ENCODE measurements at regions not wholly inside any gene's neighbourhood (a gene's known extent, or its start where the extent isn't known, plus 50 kb on each side); places are given as distances from the start of the nearest gene placed in this dataset.

- no peak overlapping the region for H3K4me2 ChIP-seq (ENCODE audit: low read length)
- H4K20me1 ChIP-seq (ENCODE audit: insufficient read depth, low read length), result no peaks in the 10 kb centered on the region
- TF ChIP-seq CTCF (IDR thresholded peaks at IDR 0.05; ENCODE audit: low read depth, low read length) (no peak), EZH2phosphoT487 (IDR thresholded peaks at IDR 0.05; ENCODE audit: low read depth) (no peak)
- H3K9me3 ChIP-seq (ENCODE audit: insufficient read depth, low read length), result no peaks in the 10 kb centered on the region
- H3K9ac ChIP-seq (ENCODE audit: low read length), result no peak overlapping the region
- no peaks in the 10 kb centered on the region for H3K27me3 ChIP-seq (ENCODE audit: low read depth, low read length)
- no peaks in the 10 kb centered on the region for H3K79me2 ChIP-seq (ENCODE audit: low read length)
- no peaks in the 10 kb centered on the region for H3K4me1 ChIP-seq (ENCODE audit: low read length)
- no peak overlapping the region for H3K27ac ChIP-seq (ENCODE audit: low read length)
- H3K4me3 ChIP-seq (ENCODE audit: low read length), result no peak overlapping the region
- H2AFZ ChIP-seq (ENCODE audit: low read depth, low read length), result no peak overlapping the region
- H3K36me3 ChIP-seq (replicated peaks; ENCODE audit: low read depth, low read length), result no peaks in the 10 kb centered on the region
These were observed 979.6 kb downstream of the RPA4 start for GRCh38 chrX:97863261-97863660.

GRCh38 chrX:97867266-97867665 is 983.6 kb downstream of the RPA4 start:
- H3K4me3 ChIP-seq (ENCODE audit: low read length), result no peak overlapping the region
- no peak for TF ChIP-seq CTCF (IDR thresholded peaks at IDR 0.05; ENCODE audit: low read depth, low read length)
- no peaks in the 10 kb centered on the region for H3K79me2 ChIP-seq (ENCODE audit: low read length)

DNA sequence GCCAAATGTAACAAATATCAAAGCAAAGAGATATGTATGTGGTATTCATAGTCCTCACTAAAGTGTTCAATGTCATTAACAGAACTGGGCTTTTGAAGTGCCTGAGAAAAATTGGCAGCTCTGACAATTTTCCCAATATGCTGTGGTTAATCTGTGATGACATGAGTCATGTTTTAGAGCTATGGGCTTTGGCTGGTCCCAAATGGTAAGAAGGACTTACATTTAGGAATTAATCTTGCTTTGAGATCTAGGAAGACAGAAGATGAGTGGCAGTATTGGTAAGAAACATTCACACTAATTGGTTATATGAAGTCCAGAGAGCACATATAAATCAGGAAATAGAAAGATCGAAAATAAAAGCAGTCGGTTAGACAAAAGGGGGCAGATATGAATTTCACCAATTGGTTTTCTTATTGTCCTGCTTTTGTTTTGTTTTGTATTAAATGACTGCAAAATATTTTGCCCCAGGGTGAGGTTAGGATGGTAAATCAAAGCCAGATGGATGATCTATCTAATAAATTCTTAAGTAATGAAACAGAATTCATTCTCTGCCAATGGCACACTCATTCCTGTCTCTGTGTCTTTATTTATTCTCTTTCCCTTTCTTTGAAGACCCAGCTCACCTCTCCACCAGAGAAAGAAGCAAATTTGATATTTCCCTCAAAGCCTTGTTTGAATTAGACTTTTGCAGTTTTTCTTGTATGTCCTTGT is 993.1 kb downstream of the RPA4 start:
- Histone ChIP-seq H3K36me3 (replicated peaks; ENCODE audit: low read depth, low read length) (no peaks in the 10 kb centered on the region), H3K4me3 (ENCODE audit: low read length) (no peak overlapping the region), H3K27me3 (ENCODE audit: low read depth, low read length) (no peaks in the 10 kb centered on the region), H2AFZ (ENCODE audit: low read depth, low read length) (no peak overlapping the region), H4K20me1 (ENCODE audit: insufficient read depth, low read length) (no peaks in the 10 kb centered on the region), H3K9me3 (ENCODE audit: insufficient read depth, low read length) (no peaks in the 10 kb centered on the region), H3K4me1 (ENCODE audit: low read length) (no peaks in the 10 kb centered on the region), H3K9ac (ENCODE audit: low read length) (no peak overlapping the region), H3K4me2 (ENCODE audit: low read length) (no peak overlapping the region), H3K79me2 (ENCODE audit: low read length) (no peaks in the 10 kb centered on the region), H3K27ac (ENCODE audit: low read length) (no peak overlapping the region)
- TF ChIP-seq CTCF (IDR thresholded peaks at IDR 0.05; ENCODE audit: low read depth, low read length), result no peak
- no peak for TF ChIP-seq EZH2phosphoT487 (IDR thresholded peaks at IDR 0.05; ENCODE audit: low read depth)

More at GRCh38 chrX:97867266-97867665, 983.6 kb downstream of the RPA4 start:
- no peak overlapping the region for H3K27ac ChIP-seq (ENCODE audit: low read length)
- no peaks in the 10 kb centered on the region for H3K9me3 ChIP-seq (ENCODE audit: insufficient read depth, low read length)
- H3K36me3 ChIP-seq (replicated peaks; ENCODE audit: low read depth, low read length), result no peaks in the 10 kb centered on the region
- H3K9ac ChIP-seq (ENCODE audit: low read length), result no peak overlapping the region
- no peak overlapping the region for H3K4me2 ChIP-seq (ENCODE audit: low read length)
- no peak overlapping the region for H2AFZ ChIP-seq (ENCODE audit: low read depth, low read length)
- H4K20me1 ChIP-seq (ENCODE audit: insufficient read depth, low read length), result no peaks in the 10 kb centered on the region
- no peaks in the 10 kb centered on the region for H3K27me3 ChIP-seq (ENCODE audit: low read depth, low read length)
- H3K4me1 ChIP-seq (ENCODE audit: low read length), result no peaks in the 10 kb centered on the region

DNA sequence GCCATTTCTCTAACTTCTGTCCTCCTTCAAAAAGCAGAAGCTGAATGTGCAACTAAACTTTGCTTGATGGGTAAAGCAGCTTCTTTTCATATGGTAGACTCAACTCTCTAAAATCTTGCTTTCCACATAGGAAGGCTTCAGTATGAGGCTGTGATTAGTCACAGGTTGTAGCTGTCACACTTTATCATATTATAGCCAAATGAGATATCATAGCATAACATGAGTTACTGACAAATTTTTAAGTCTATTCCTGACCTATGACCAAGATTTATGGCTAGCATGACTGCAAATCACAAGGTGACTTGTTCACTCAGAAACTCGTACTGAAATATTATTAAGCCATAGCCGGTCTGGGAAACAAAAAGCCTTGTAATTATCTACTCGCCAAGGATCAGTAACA is 998.6 kb downstream of the RPA4 start:
- H3K27ac ChIP-seq (ENCODE audit: low read length), result no peak overlapping the region
- H3K4me1 ChIP-seq (ENCODE audit: low read length), result no peaks in the 10 kb centered on the region
- no peaks in the 10 kb centered on the region for H3K36me3 ChIP-seq (replicated peaks; ENCODE audit: low read depth, low read length)
- H3K9me3 ChIP-seq (ENCODE audit: insufficient read depth, low read length), result no peaks in the 10 kb centered on the region
- no peak overlapping the region for H3K4me2 ChIP-seq (ENCODE audit: low read length)
- H3K9ac ChIP-seq (ENCODE audit: low read length), result no peak overlapping the region
- no peak overlapping the region for H3K4me3 ChIP-seq (ENCODE audit: low read length)
- TF ChIP-seq EZH2phosphoT487 (IDR thresholded peaks at IDR 0.05; ENCODE audit: low read depth) (no peak), CTCF (IDR thresholded peaks at IDR 0.05; ENCODE audit: low read depth, low read length) (no peak)
- no peaks in the 10 kb centered on the region for H4K20me1 ChIP-seq (ENCODE audit: insufficient read depth, low read length)
- no peaks in the 10 kb centered on the region for H3K27me3 ChIP-seq (ENCODE audit: low read depth, low read length)
- H2AFZ ChIP-seq (ENCODE audit: low read depth, low read length), result no peak overlapping the region
- no peaks in the 10 kb centered on the region for H3K79me2 ChIP-seq (ENCODE audit: low read length)

Data from OCI-LY3 (cell line).